ENCODE measurements at regions not wholly inside any gene's neighbourhood (a gene's known extent, or its start where the extent isn't known, plus 50 kb on each side); places are given as distances from the start of the nearest gene placed in this dataset.

DNA sequence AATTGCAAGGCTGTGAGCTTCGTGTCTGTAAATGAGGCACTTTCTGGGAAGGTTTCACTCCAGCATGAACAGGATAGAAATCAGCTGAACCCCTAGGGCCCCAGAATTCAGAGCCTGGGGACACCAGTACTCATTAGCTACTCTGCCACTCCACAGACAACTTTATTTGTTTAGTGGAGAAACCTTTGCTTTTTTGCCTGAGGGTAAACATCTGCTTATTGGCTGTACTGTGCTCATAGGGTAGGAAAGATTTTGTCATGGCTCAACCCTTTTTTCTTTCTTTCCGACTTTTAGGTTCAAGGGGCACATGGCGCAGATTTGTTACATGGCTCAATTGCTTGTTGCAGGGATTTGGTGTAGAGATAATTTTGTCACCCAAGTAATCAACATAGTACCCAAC, 138.4 kb upstream of the BACE2 start:
- TF ChIP-seq, protein P1, sequence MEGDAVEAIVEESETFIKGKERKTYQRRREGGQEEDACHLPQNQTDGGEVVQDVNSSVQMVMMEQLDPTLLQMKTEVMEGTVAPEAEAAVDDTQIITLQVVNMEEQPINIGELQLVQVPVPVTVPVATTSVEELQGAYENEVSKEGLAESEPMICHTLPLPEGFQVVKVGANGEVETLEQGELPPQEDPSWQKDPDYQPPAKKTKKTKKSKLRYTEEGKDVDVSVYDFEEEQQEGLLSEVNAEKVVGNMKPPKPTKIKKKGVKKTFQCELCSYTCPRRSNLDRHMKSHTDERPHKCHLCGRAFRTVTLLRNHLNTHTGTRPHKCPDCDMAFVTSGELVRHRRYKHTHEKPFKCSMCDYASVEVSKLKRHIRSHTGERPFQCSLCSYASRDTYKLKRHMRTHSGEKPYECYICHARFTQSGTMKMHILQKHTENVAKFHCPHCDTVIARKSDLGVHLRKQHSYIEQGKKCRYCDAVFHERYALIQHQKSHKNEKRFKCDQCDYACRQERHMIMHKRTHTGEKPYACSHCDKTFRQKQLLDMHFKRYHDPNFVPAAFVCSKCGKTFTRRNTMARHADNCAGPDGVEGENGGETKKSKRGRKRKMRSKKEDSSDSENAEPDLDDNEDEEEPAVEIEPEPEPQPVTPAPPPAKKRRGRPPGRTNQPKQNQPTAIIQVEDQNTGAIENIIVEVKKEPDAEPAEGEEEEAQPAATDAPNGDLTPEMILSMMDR (IDR thresholded peaks at IDR 0.05; ENCODE audit: low read depth, low read length) = no peak
- H3K27ac ChIP-seq (ENCODE audit: low read depth, low read length) = no peak overlapping the region

DNA sequence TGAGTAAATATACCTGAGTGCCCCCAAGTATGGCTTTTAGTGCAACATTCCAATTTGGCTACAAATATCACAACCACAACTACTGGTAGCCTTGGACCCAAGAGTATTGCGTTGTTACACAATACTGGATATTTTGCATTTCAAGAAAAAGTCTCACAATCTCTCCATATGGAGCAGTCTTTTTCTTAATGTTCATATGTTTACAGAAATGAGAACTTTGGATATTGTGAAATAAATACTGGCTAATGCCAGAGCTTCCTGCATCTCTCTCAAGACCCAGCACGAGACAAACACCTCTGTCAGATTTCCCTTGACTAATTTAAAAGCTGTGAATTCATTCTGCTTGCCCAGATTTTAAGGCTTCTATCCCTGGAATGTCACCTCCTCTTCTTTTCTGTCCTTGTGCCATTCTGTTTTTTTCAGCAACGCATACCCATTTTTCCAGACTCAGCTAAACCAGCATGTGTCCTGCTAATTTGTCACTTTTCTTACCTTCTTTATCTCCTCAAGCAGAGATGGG, 136.2 kb upstream of the BACE2 start:
- TF ChIP-seq, protein P1 (IDR thresholded peaks at IDR 0.05; ENCODE audit: low read depth, low read length) = no peak
- H3K27ac ChIP-seq (ENCODE audit: low read depth, low read length) = no peak overlapping the region
- H3K4me3 ChIP-seq (ENCODE audit: low read depth, low read length) = no peak overlapping the region
- CTCF ChIA-PET = no interaction called here
- DNase-seq (ENCODE audit: low read depth, low spot score) = no peak
- no peaks in the 10 kb centered on the region; the same call in 1 of the 2 replicates for H3K9me3 ChIP-seq (ENCODE audit: control insufficient read depth, insufficient read depth, low read length)
- no peaks in the 10 kb centered on the region for H3K27me3 ChIP-seq (ENCODE audit: control insufficient read depth, insufficient read depth, low read length)
- POLR2A ChIA-PET = no interaction called here

More for the DNA sequence above, 138.4 kb upstream of the BACE2 start:
- POLR2A ChIA-PET = no interaction called here
- CTCF ChIA-PET = no interaction called here
- Histone ChIP-seq H3K4me3 (ENCODE audit: low read depth, low read length) (no peak overlapping the region), H3K9me3 (ENCODE audit: control insufficient read depth, insufficient read depth, low read length) (peaks cover 9% of the 10 kb centered on the region), H3K27me3 (ENCODE audit: control insufficient read depth, insufficient read depth, low read length) (no peaks in the 10 kb centered on the region)
- no peak for DNase-seq (ENCODE audit: low read depth, low spot score)

DNA sequence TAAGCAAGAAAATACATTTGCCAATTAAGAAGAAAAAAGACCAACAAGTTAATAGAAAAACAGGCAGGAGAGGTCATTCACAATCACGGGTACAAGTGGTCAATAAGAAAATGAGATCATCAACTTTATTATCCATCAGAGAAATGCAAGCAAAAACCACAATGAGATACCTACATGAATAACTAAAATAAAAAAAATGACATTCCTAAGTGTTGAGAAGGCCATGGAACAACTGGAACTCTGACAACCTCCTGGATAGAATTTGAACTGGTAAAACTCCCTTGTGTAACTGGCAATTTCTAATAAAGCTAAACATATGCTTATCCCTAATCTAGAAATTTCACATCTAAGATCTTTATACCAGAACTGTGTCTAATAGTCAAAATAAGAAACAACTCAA, 135.4 kb upstream of the BACE2 start:
- DNase-seq (ENCODE audit: low read depth, low spot score) = no peak
- CTCF ChIA-PET = no interaction called here
- TF ChIP-seq, protein P1 (IDR thresholded peaks at IDR 0.05; ENCODE audit: low read depth, low read length) = no peak
- POLR2A ChIA-PET = no interaction called here
- Histone ChIP-seq H3K4me3 (ENCODE audit: low read depth, low read length) (no peak overlapping the region), H3K9me3 (ENCODE audit: control insufficient read depth, insufficient read depth, low read length) (peaks cover 3% of the 10 kb centered on the region; the same call in 1 of the 2 replicates), H3K27ac (ENCODE audit: low read depth, low read length) (no peak overlapping the region), H3K27me3 (ENCODE audit: control insufficient read depth, insufficient read depth, low read length) (no peaks in the 10 kb centered on the region)

DNA sequence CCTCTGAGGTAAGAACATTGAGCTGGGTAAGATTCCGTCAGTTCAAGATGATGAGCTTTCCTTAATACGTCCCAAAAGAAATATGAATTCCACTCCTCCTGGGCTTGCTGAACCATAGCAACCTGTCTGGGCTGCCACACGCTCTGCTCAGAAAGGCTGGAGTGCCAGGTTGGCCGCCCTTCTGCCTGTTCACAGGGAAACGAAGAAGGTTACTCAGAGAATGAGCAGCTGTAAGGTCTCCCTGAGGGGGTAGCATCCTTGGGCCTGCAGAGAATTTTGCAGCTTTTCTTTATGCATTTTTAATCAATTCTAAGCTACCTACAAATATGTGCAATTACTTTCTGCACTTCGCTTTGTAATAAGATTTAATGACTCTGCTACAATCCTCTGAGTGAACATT, 130.7 kb upstream of the BACE2 start:
- ChIA-PET POLR2A (no interaction called here), CTCF (interaction anchor here (0.6 to 0.9 kb wide), 2 partner anchors 32 to 49 kb away, joined by 3 to 6 read pairs; no protein-coding TSS in a partner anchor)
- TF ChIP-seq, protein P1 (IDR thresholded peaks at IDR 0.05; ENCODE audit: low read depth, low read length) = no peak
- no peak overlapping the region for H3K27ac ChIP-seq (ENCODE audit: low read depth, low read length)
- no peak overlapping the region for H3K4me3 ChIP-seq (ENCODE audit: low read depth, low read length)
- H3K9me3 ChIP-seq (ENCODE audit: control insufficient read depth, insufficient read depth, low read length) = peaks cover 16% of the 10 kb centered on the region
- no peaks in the 10 kb centered on the region for H3K27me3 ChIP-seq (ENCODE audit: control insufficient read depth, insufficient read depth, low read length)
- DNase-seq (ENCODE audit: low read depth, low spot score) = no peak

DNA sequence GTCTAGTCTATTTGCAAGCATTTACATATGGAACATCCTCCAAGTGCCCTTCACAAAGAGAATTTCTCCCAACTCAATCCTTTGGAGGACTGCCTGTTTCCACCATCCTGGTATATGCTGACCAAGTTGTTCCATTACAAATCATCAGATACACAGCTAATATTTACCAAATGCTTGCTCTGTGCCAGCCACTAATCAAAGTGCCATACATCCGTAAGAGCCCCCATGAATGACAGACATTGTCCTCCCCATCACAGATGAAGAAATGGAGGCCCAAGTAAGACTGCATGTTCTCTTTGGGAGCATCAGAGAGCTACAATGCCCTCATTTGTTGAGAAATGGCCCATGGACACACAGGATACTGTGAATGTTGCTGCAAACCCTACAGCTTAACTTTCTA, 130.0 kb upstream of the BACE2 start:
- TF ChIP-seq, protein P1 (IDR thresholded peaks at IDR 0.05; ENCODE audit: low read depth, low read length) = no peak
- DNase-seq (ENCODE audit: low read depth, low spot score) = no peak
- no peaks in the 10 kb centered on the region for H3K27me3 ChIP-seq (ENCODE audit: control insufficient read depth, insufficient read depth, low read length)
- H3K4me3 ChIP-seq (ENCODE audit: low read depth, low read length) = no peak overlapping the region
- H3K9me3 ChIP-seq (ENCODE audit: control insufficient read depth, insufficient read depth, low read length) = peaks cover 16% of the 10 kb centered on the region
- H3K27ac ChIP-seq (ENCODE audit: low read depth, low read length) = no peak overlapping the region
- CTCF ChIA-PET = no interaction called here
- POLR2A ChIA-PET = no interaction called here
